Glomerular visceral epithelial cell (primary cell): ENCODE measurements at regions not wholly inside any gene's neighbourhood (a gene's known extent, or its start where the extent isn't known, plus 50 kb on each side); places are given as distances from the start of the nearest gene placed in this dataset.
"Not testable (repeated sequence)": the region's sequence is repeated elsewhere in the genome, so short reads cannot be mapped to it uniquely, and the experiment has no call there.

Source experiments
- DNase-seq: peaks from one replicate; pipeline ENCODE4 v3.0.0-alpha.2; 2016; ENCODE audit errors: extremely low spot score

GRCh38 chr12:58069268-58069963, 128.0 kb downstream of the ATP23 start:
- DNase-seq: no peak

GRCh38 chr12:58071994-58072393, 130.6 kb downstream of the ATP23 start:
- no peak for DNase-seq

DNA sequence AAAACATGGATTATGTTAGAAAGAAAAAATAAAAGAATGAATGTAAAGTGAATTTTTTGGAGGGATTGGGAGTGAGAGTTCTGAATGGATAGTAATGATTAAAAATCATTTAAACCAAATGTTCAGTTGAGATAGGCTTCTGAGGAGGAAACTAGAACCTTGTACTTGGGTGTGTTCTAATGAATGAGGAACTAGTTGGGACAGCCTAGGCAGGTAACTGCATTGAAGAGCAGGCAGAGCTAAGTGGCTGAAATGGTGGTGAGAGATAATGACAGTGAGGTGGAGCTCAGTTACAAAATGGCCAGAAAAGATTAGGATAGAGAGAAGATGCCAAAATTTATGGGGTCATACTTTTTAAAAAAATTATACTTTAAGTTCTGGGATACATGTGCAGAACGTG, 132.9 kb downstream of the ATP23 start:
- DNase-seq: no peak

DNA sequence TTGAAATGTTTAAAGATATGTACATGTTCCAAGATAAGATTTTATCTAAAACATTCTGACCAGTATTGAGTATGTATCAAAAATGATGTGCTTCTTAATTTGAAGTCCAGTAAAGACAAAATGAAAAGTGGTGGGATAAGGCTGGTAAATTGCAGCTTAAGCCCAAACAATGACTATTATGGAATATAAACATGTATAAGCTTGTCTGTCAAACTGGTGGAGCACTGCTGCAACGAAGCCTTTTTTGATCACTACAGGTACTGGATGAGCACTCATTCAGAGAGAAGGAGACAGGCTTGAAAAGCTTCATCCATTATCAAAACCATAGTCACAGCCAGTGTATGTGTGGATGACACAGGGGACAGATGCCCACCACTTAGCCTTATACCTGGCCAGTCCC, 138.4 kb downstream of the ATP23 start:
- DNase-seq: no peak

- no peak for DNase-seq
Measured at GRCh38 chr12:58081488-58081887, 140.1 kb downstream of the ATP23 start.

GRCh38 chr12:58082996-58083395, 141.6 kb downstream of the ATP23 start:
- DNase-seq: no peak

GRCh38 chr12:58086006-58086405, 144.6 kb downstream of the ATP23 start:
- no peak for DNase-seq

DNA sequence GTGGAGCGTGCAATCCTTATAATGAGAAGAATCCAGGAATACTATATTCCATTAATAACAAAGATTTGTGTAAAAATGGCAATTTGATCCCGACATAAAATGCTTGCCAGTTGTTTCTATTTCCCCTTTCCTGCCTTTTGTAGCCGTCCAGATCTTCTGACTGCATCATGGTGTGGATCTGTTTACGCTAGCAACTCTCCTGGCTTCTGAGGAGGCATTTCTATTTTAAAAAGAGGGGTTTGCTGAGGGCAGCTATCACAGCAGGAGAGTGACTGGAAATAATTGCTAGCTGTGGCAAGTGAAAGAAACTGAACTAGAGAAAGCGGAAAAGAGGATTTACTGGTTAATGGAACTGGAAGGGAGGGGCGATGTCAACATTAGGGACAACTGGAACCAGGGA, 145.6 kb downstream of the ATP23 start:
- DNase-seq: no peak

- DNase-seq: no peak
Measured at GRCh38 chr12:58087423-58088127, 146.2 kb downstream of the ATP23 start.

- DNase-seq: no peak
Measured at GRCh38 chr12:58089588-58089987, 148.2 kb downstream of the ATP23 start.

- no peak for DNase-seq
Measured at GRCh38 chr12:58090685-58091084, 149.3 kb downstream of the ATP23 start.

DNA sequence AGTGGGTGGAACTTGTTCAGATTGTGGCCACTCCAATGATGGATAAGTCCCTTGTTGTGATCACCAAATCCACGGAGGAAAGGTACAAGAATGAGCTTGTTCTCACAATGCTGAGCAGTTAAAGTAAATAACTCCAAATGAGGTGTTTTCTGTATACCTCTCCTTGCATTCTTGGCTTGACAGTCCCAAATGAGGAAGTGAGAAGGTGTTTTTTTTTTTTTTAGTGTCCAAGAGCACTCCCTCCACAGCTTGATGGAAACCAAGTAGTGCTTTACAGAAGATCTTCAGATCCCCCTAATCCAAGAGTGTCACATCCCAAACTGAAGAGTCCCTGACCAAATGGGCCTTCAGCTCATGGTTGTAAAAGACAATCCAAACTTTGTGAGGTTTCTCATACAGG, 153.6 kb downstream of the ATP23 start:
- DNase-seq: no peak

DNA sequence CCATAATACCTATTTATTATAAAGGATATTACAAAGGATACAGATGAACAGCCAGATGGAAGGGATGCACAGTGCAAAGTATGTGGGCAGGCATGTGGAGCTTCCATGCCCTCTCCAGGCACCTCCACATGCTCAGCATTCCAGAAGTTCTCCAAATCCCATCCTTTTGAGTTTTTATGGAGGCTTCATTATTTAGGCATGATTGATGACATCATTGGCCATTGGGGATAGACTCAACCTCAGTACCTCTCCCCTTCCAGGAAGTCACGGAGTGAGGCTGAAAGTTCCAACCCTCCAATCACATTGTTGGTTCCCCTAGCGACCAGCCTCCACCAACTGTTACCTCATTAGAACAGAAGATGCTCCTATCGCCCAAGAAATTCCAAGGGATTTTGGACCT, 156.4 kb downstream of the ATP23 start:
- DNase-seq: no peak

DNA sequence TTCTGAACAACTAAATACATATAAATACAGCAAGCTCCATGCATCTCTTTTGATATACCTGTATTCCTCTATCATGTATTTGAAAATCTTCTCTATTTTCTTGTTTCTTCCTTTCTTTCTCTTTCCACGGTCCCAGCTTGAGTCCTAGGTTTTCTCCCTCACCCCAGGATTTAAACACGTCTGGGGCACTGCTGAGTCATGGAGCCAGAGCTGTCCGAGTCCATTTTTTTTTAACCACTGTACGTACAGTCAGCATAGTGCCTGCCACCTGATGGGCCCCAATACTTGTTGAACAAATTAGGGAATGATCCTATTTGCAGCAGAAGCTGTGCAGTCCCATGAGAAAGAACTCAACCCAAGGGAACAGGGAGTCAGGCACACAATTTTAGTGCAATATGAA, 158.1 kb downstream of the ATP23 start:
- DNase-seq: no peak

DNA sequence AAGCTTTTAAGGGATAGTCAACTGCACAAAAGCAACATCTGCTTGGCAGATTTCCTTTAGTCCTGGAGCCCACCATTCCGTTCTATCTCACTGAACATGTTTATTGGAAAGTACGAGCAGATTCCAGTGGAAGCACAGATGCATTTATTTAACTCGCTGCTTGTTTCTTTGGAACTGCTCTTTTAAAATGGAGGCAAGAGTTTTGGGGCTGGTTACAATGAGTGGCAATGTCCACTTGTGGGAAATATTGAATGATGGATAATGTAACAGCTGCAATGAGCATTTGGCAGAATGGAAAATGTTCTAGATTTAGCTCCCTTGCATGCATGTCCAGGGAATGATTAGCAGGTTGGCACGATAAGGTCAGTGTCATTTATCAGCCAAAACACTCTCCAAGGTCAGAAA, 163.0 kb downstream of the ATP23 start:
- DNase-seq: no peak

GRCh38 chr12:58105225-58106119, 164.1 kb downstream of the ATP23 start:
- no peak for DNase-seq

- DNase-seq: no peak
Measured at GRCh38 chr12:58106195-58106594, 164.8 kb downstream of the ATP23 start.

- no peak for DNase-seq
Measured at GRCh38 chr12:58117201-58117600, 175.8 kb downstream of the ATP23 start.

DNA sequence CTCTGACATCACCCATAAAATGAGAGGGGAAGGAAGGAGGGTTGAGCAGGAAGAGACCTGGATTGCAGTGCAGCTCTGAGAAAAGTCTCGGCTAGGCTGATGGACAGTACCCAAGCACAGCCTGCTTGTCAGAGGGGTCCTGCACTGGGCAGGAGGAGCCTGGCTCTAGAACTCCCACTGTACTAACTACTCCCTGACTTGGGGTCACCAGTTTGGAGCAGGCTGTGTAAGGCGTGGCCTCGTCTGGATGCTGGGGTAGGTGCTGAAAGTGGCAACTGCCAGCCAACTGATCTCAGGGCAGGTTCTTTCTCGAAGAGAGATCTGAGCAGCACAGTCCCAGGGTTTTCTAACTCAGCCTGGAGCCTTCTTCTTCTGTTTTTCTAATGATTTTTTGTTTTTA, 176.3 kb downstream of the ATP23 start:
- DNase-seq: no peak

DNA sequence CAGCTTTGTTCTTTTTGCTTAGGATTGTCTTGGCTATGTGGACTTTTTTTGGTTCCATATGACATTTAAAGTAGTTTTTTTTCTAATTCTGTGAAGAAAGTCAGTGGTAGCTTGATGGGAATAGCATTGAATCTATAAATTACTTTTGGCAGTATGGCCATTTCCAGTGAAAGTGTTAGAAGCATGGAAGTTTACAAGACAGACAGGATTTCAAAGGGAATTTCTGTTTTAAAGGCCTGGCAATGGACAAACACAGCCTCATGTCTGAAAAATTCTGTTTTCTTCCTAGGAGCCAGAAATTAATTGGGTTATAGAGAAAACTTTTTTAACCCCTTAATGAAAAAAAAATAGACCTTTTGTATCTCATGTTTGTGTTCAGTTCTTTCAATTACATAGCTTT, 184.4 kb downstream of the ATP23 start:
- DNase-seq: not testable (repeated sequence)

GRCh38 chr12:58131986-58132755, 190.8 kb downstream of the ATP23 start:
- no peak for DNase-seq

DNA sequence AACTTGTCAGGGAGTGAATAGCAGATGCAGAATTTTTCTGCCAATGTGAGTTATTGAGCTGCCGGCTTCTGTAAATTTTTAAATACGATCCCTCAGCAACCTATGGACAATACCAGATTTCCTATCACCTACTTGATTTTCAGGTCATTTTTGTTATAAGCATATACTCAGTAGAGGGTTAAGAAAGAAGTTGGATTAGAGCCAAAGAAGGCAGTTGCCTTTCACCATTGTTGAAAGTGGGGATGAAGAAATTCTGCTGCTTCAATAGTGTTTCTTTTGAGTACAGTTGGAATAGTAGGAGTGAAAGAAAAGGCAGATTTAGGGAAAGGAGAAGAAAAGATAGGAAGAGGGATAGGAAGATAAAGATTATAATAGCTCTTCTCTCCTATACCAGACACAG, 197.1 kb downstream of the ATP23 start:
- no peak for DNase-seq
